Superior temporal gyrus (tissue), 1 donor: ENCODE measurements at regions not wholly inside any gene's neighbourhood (a gene's known extent, or its start where the extent isn't known, plus 50 kb on each side); places are given as distances from the start of the nearest gene placed in this dataset.

ENCODE experiments used
- DNase-seq: peaks from one replicate; pipeline ENCODE4 v3.0.0-alpha.2; 2016; ENCODE audit errors: extremely low spot score

DNA sequence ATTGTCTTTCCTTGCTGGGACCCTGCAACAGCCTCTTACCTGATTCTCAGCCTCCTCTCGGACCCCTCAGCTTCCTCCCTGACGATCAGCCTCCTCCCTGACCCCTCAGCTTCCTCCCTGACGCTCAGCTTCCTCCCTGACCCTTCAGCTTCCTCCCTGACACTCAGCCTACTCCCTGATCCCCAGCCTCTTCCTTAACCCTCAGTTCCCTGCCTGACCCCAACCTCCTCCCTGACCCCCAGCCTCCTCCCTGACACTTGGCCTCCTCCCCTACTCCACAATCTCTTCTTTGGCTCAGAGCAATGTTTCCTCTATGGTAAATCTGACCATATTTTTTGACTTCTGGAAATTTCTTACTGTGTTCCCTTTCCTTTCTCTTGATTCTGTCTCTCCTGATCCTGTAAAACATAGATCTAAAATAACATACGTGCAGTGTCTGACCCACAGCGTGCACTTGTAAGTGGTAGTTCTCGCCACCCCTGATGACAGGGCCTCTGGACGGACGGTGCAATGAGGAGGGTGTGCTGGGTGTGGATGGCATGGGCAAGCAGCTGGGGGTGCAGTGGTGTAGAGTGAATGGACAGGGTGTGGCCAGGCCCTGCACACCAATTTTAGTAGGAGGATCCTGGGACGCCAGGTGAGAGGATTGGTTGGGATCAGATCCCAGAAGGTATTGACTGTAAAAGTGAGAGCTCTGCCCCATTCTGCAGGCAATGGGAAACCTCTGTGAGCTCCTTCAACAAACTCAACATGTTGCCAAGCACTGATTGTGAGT lies 264.1 kb downstream of the FOXD2 start:
- DNase-seq = no peak

- DNase-seq = no peak
Measured at GRCh38 chr1:47703156-47703825, 265.4 kb downstream of the FOXD2 start.

- no peak for DNase-seq
Measured at GRCh38 chr1:47703981-47704596, 266.2 kb downstream of the FOXD2 start.

DNA sequence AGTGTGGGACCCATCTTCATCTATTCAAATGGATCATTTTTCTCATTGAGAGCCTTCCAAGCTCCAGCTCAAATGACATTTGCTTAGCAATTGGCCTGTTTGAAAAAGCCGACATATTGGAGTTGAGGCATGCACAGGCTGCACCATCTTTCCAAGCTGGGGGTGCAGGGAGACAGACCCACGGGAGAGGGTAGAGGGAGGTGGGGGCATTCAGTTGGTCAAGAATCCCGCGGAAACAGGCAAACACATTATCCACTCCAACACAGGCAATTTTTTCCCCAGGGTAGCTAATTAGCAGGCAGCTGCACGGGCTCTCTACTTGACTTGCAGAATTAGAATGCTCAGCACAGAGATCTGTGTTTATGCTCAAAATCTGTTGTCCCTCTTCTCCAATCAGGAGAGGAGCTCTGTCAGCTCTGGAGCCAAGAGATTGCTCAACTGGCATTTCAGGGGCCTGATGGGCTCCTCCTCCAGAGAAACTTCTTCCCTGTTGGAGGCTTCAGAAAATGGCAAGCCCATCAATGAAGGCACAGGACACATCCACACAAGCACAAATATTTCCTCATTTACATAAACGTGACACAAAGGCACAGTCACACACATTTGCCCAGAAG lies 267.8 kb downstream of the FOXD2 start:
- no peak for DNase-seq

- no peak for DNase-seq
Measured at GRCh38 chr1:47707503-47707902, 269.7 kb downstream of the FOXD2 start.

GRCh38 chr1:47708019-47708535 lies 270.2 kb downstream of the FOXD2 start:
- no peak for DNase-seq

DNA sequence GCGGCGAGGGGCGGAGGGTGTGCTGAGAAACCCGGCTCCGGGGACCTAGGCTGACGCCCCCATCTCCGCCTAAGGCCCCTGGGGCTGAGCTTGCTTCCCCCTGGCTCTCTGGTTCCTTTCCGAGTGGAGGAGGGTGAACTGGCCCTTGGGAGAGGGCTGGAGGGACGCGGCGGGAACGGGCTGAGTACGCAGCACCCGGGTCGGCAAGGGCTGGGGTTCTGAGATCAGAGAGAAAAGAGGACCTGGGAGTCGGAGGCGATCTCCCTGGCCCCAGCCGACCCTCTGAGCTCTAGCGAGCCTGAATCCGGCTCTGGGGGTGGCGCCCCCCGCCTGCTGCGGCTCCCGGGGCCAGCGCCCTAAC lies 270.8 kb downstream of the FOXD2 start:
- no peak for DNase-seq

- no peak for DNase-seq
Measured at GRCh38 chr1:47709019-47709871, 271.4 kb downstream of the FOXD2 start.

- no peak for DNase-seq
Measured at GRCh38 chr1:47709872-47710231, 272.0 kb downstream of the FOXD2 start.

DNA sequence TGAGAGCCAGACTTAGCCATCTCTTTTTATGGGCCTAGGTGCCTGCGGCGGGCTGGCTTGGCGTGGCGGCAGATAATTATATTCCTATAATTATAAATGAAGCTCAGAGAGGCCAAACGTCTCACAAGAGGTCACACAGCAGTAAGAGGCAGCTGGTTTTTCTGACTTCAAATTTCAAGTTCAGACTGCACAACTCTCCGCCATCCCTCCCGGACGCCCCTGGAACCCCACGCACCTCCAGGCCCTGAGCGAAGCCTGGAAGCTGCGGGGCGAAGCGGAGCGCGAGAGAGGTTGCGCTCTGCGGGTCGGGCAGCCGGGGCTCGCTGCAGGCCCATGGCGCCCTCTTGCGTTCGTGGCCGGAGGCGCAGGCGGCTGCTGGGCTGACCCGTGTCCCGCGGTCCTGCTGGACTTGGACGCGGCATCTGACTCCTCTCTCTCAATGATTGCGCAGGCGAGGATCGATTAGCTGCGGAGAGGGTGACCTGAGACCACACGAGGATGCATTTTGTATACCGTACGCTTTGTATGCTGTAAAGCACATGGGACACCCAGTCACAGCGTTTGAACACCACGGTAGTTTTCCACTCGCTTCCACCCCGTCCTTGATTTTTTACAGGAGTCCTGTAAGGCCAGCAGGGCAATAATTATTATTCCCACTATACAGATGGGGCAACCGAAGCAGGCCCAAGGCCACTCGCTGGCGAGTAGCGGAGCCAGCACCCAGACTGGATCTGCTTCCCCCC lies 272.7 kb downstream of the FOXD2 start:
- DNase-seq = peak; percentile 65
